GM19328 (cell line): ENCODE measurements at regions not wholly inside any gene's neighbourhood (a gene's known extent, or its start where the extent isn't known, plus 50 kb on each side); places are given as distances from the start of the nearest gene placed in this dataset.

Experiments
- ATAC-seq: cut with Tn5 transposase; IDR thresholded peaks from one replicate; pipeline ENCODE4 v1.9.1; 2021; ENCODE audit warnings: mild to moderate bottlenecking, moderate library complexity; ENCODE audit not compliant: unreplicated experiment

- ATAC-seq, result no peak
Observed at GRCh38 chr6:156028335-156029131, 572.9 kb upstream of the NOX3 start.

- no peak for ATAC-seq
Observed at GRCh38 chr6:156027248-156027626, 571.6 kb upstream of the NOX3 start.

GRCh38 chr6:156026486-156027247 is 571.0 kb upstream of the NOX3 start:
- no peak for ATAC-seq

- no peak for ATAC-seq
Observed at GRCh38 chr6:156024339-156024738, 568.7 kb upstream of the NOX3 start.

- ATAC-seq, result no peak
Observed at GRCh38 chr6:156021746-156022396, 566.2 kb upstream of the NOX3 start.

- ATAC-seq, result no peak
Observed at GRCh38 chr6:156017838-156018237, 562.2 kb upstream of the NOX3 start.

- ATAC-seq, result no peak
Observed at GRCh38 chr6:156016186-156016976, 560.7 kb upstream of the NOX3 start.

GRCh38 chr6:156013155-156013554 is 557.5 kb upstream of the NOX3 start:
- ATAC-seq, result no peak

GRCh38 chr6:156009656-156010055 is 554.0 kb upstream of the NOX3 start:
- no peak for ATAC-seq

GRCh38 chr6:156004796-156005195 is 549.2 kb upstream of the NOX3 start:
- ATAC-seq, result no peak

GRCh38 chr6:155996151-155996550 is 540.5 kb upstream of the NOX3 start:
- ATAC-seq, result no peak

- ATAC-seq, result no peak
Observed at GRCh38 chr6:155995281-155995680, 539.6 kb upstream of the NOX3 start.

- ATAC-seq, result no peak
Observed at GRCh38 chr6:155994086-155994485, 538.4 kb upstream of the NOX3 start.

- ATAC-seq, result no peak
Observed at GRCh38 chr6:155993240-155993639, 537.6 kb upstream of the NOX3 start.

GRCh38 chr6:155985660-155986138 is 530.1 kb upstream of the NOX3 start:
- ATAC-seq, result no peak

GRCh38 chr6:155980768-155981079 is 525.1 kb upstream of the NOX3 start:
- ATAC-seq, result no peak

GRCh38 chr6:155980014-155980767 is 524.6 kb upstream of the NOX3 start:
- ATAC-seq, result no peak

- no peak for ATAC-seq
Observed at GRCh38 chr6:155975506-155975905, 519.9 kb upstream of the NOX3 start.

- ATAC-seq, result no peak
Observed at GRCh38 chr6:155974811-155975323, 519.2 kb upstream of the NOX3 start.

GRCh38 chr6:155974359-155974758 is 518.7 kb upstream of the NOX3 start:
- ATAC-seq, result no peak
